Amniotic epithelial cell (primary cell): ENCODE measurements at regions not wholly inside any gene's neighbourhood (a gene's known extent, or its start where the extent isn't known, plus 50 kb on each side); places are given as distances from the start of the nearest gene placed in this dataset.
A peak's percentile ranks its signal among the peaks of the same experiment; 100 is the strongest.

Experiments
- DNase-seq: peaks from one replicate; pipeline ENCODE4 v3.0.0-alpha.2; 2010; ENCODE audit warnings: low read depth

- no peak for DNase-seq
Observed at GRCh38 chr2:12495247-12495868, 221.4 kb upstream of the TRIB2 start.

GRCh38 chr2:12498286-12498685, 218.4 kb upstream of the TRIB2 start:
- DNase-seq = no peak

- DNase-seq = peak; percentile 25
Observed at GRCh38 chr2:12498704-12499103, 218.0 kb upstream of the TRIB2 start.

- no peak for DNase-seq
Observed at GRCh38 chr2:12500899-12501298, 215.8 kb upstream of the TRIB2 start.

GRCh38 chr2:12501469-12502158, 215.1 kb upstream of the TRIB2 start:
- DNase-seq = no peak

GRCh38 chr2:12502759-12503158, 214.0 kb upstream of the TRIB2 start:
- peak; percentile 49 for DNase-seq

- no peak for DNase-seq
Observed at GRCh38 chr2:12504443-12504842, 212.3 kb upstream of the TRIB2 start.

- DNase-seq = peak; percentile 42
Observed at GRCh38 chr2:12506846-12507245, 209.9 kb upstream of the TRIB2 start.

- peak; percentile 95 for DNase-seq
Observed at GRCh38 chr2:12507295-12507694, 209.4 kb upstream of the TRIB2 start.

GRCh38 chr2:12510070-12510469, 206.7 kb upstream of the TRIB2 start:
- DNase-seq = no peak

GRCh38 chr2:12513339-12513738, 203.4 kb upstream of the TRIB2 start:
- no peak for DNase-seq

- DNase-seq = no peak
Observed at GRCh38 chr2:12514168-12514567, 202.6 kb upstream of the TRIB2 start.

GRCh38 chr2:12514631-12515437, 201.9 kb upstream of the TRIB2 start:
- DNase-seq = peak; percentile 78

GRCh38 chr2:12515871-12516270, 200.9 kb upstream of the TRIB2 start:
- no peak for DNase-seq

- no peak for DNase-seq
Observed at GRCh38 chr2:12533337-12534005, 183.3 kb upstream of the TRIB2 start.

- DNase-seq = peak; percentile 97
Observed at GRCh38 chr2:12534646-12535263, 182.0 kb upstream of the TRIB2 start.

GRCh38 chr2:12536976-12537375, 179.8 kb upstream of the TRIB2 start:
- DNase-seq = peak; percentile 52

GRCh38 chr2:12538138-12538694, 178.5 kb upstream of the TRIB2 start:
- no peak for DNase-seq

GRCh38 chr2:12539336-12539735, 177.4 kb upstream of the TRIB2 start:
- no peak for DNase-seq

GRCh38 chr2:12539776-12540562, 176.8 kb upstream of the TRIB2 start:
- DNase-seq = peak; percentile 68
